ENCODE measurements at regions not wholly inside any gene's neighbourhood (a gene's known extent, or its start where the extent isn't known, plus 50 kb on each side); places are given as distances from the start of the nearest gene placed in this dataset.

- Histone ChIP-seq H3K4me1 (ENCODE audit: control insufficient read depth, extremely low read depth, insufficient read depth, low read length) (no peaks in the 10 kb centered on the region), H3K4me3 (replicated peaks in 1 of 4; ENCODE audit: control extremely low read depth in 1 of 4, insufficient read depth in 1 of 4, low read depth in 3 of 4, low read length in 4 of 4) (no peak overlapping the region)
These were observed 346.9 kb upstream of the TLE4 start for GRCh38 chr9:79224672-79225433.

GRCh38 chr9:79233542-79233941, 338.2 kb upstream of the TLE4 start:
- Histone ChIP-seq H3K9ac (ENCODE audit: insufficient read depth, low read length) (no peak overlapping the region), H3K27ac (ENCODE audit: insufficient read depth, low read length) (no peak overlapping the region), H2AFZ (ENCODE audit: low read length) (no peak overlapping the region), H3K4me3 (replicated peaks in 1 of 4; ENCODE audit: control extremely low read depth in 1 of 4, insufficient read depth in 1 of 4, low read depth in 3 of 4, low read length in 4 of 4) (no peak overlapping the region), H3K27me3 (ENCODE audit: control insufficient read depth, insufficient read depth, low read length) (no peaks in the 10 kb centered on the region), H3K9me3 (ENCODE audit: control insufficient read depth, insufficient read depth, low read depth, low read length) (no peaks in the 10 kb centered on the region), H3K79me2 (ENCODE audit: control insufficient read depth, insufficient read depth, low read length) (no peaks in the 10 kb centered on the region), H3K4me1 (ENCODE audit: control insufficient read depth, extremely low read depth, insufficient read depth, low read length) (no peaks in the 10 kb centered on the region), H3K4me2 (ENCODE audit: extremely low read depth, insufficient read depth, low read length) (no peak overlapping the region), H3K36me3 (ENCODE audit: control insufficient read depth, insufficient read depth, low read length) (no peaks in the 10 kb centered on the region), H4K20me1 (ENCODE audit: control insufficient read depth, extremely low read depth, insufficient read depth, low read length) (no peaks in the 10 kb centered on the region)
- no peak for TF ChIP-seq EZH2 (IDR thresholded peaks at IDR 0.05; ENCODE audit: low read length, missing control alignments)
- TF ChIP-seq CTCF (conservative IDR thresholded peaks at IDR 0.05 in 1 of 2, IDR thresholded peaks at IDR 0.05 in 1 of 2; ENCODE audit: low read depth in 1 of 2, low read length in 2 of 2) = peak; percentile 46 to 61
- peak in 1 of 2 donors; percentile 53 for DNase-seq (ENCODE audit: low read depth in 2 of 2)

More at GRCh38 chr9:79224672-79225433, 346.9 kb upstream of the TLE4 start:
- H2AFZ ChIP-seq (ENCODE audit: low read length) = no peak overlapping the region
- DNase-seq (ENCODE audit: low read depth in 2 of 2) = peak; percentile 84 to 96
- no peaks in the 10 kb centered on the region for H3K79me2 ChIP-seq (ENCODE audit: control insufficient read depth, insufficient read depth, low read length)
- no peaks in the 10 kb centered on the region for H3K9me3 ChIP-seq (ENCODE audit: control insufficient read depth, insufficient read depth, low read depth, low read length)
- TF ChIP-seq CTCF (conservative IDR thresholded peaks at IDR 0.05 in 1 of 2, IDR thresholded peaks at IDR 0.05 in 1 of 2; ENCODE audit: low read depth in 1 of 2, low read length in 2 of 2) (no peak), EZH2 (IDR thresholded peaks at IDR 0.05; ENCODE audit: low read length, missing control alignments) (no peak)
- no peak overlapping the region for H3K4me2 ChIP-seq (ENCODE audit: extremely low read depth, insufficient read depth, low read length)
- H4K20me1 ChIP-seq (ENCODE audit: control insufficient read depth, extremely low read depth, insufficient read depth, low read length) = no peaks in the 10 kb centered on the region
- no peak overlapping the region for H3K9ac ChIP-seq (ENCODE audit: insufficient read depth, low read length)
- no peak overlapping the region for H3K27ac ChIP-seq (ENCODE audit: insufficient read depth, low read length)
- no peaks in the 10 kb centered on the region for H3K27me3 ChIP-seq (ENCODE audit: control insufficient read depth, insufficient read depth, low read length)
- no peaks in the 10 kb centered on the region for H3K36me3 ChIP-seq (ENCODE audit: control insufficient read depth, insufficient read depth, low read length)

GRCh38 chr9:79236466-79236865, 335.3 kb upstream of the TLE4 start:
- Histone ChIP-seq H3K27ac (ENCODE audit: insufficient read depth, low read length) (no peak overlapping the region), H3K4me3 (replicated peaks in 1 of 4; ENCODE audit: control extremely low read depth in 1 of 4, insufficient read depth in 1 of 4, low read depth in 3 of 4, low read length in 4 of 4) (no peak overlapping the region), H4K20me1 (ENCODE audit: control insufficient read depth, extremely low read depth, insufficient read depth, low read length) (no peaks in the 10 kb centered on the region), H3K4me1 (ENCODE audit: control insufficient read depth, extremely low read depth, insufficient read depth, low read length) (no peaks in the 10 kb centered on the region), H3K9me3 (ENCODE audit: control insufficient read depth, insufficient read depth, low read depth, low read length) (no peaks in the 10 kb centered on the region), H3K36me3 (ENCODE audit: control insufficient read depth, insufficient read depth, low read length) (no peaks in the 10 kb centered on the region), H3K4me2 (ENCODE audit: extremely low read depth, insufficient read depth, low read length) (no peak overlapping the region), H3K9ac (ENCODE audit: insufficient read depth, low read length) (no peak overlapping the region), H3K79me2 (ENCODE audit: control insufficient read depth, insufficient read depth, low read length) (no peaks in the 10 kb centered on the region), H2AFZ (ENCODE audit: low read length) (no peak overlapping the region), H3K27me3 (ENCODE audit: control insufficient read depth, insufficient read depth, low read length) (no peaks in the 10 kb centered on the region)
- DNase-seq (ENCODE audit: low read depth in 2 of 2) = peak in 1 of 2 donors; percentile 31
- TF ChIP-seq CTCF (conservative IDR thresholded peaks at IDR 0.05 in 1 of 2, IDR thresholded peaks at IDR 0.05 in 1 of 2; ENCODE audit: low read depth in 1 of 2, low read length in 2 of 2) (no peak), EZH2 (IDR thresholded peaks at IDR 0.05; ENCODE audit: low read length, missing control alignments) (no peak)
